ENCODE measurements at regions not wholly inside any gene's neighbourhood (a gene's known extent, or its start where the extent isn't known, plus 50 kb on each side); places are given as distances from the start of the nearest gene placed in this dataset.

DNA sequence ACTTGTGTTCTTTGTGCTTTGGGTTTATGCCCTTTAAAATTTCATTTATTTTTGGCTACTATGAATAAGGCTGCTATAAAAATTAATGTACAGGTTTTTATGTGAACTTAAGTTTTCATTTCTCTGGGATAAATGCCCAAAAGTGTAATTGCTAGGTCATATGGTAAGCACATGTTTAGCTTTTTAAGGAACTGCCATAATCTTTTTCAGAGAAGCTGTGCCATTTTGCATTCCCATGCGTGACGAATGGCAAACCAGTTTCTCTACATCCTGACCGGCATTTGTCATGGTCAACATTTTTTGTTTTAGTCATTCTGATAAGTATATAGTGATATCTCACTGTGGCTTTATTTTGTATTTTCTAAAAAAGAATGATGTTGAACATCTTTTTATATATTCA lies 236.0 kb upstream of the SGK1 start:
- no peaks in the 10 kb centered on the region for H3K27me3 Mint-ChIP-seq (ENCODE audit: insufficient read depth)
- peak; percentile 33 for DNase-seq
- H3K4me3 Mint-ChIP-seq, result 0 out of 2 replicates have a peak overlapping the region, but pooled peaks have one; percentile 10
- no peaks in the 10 kb centered on the region for H3K9me3 Mint-ChIP-seq
- TF ChIP-seq, protein P1, sequence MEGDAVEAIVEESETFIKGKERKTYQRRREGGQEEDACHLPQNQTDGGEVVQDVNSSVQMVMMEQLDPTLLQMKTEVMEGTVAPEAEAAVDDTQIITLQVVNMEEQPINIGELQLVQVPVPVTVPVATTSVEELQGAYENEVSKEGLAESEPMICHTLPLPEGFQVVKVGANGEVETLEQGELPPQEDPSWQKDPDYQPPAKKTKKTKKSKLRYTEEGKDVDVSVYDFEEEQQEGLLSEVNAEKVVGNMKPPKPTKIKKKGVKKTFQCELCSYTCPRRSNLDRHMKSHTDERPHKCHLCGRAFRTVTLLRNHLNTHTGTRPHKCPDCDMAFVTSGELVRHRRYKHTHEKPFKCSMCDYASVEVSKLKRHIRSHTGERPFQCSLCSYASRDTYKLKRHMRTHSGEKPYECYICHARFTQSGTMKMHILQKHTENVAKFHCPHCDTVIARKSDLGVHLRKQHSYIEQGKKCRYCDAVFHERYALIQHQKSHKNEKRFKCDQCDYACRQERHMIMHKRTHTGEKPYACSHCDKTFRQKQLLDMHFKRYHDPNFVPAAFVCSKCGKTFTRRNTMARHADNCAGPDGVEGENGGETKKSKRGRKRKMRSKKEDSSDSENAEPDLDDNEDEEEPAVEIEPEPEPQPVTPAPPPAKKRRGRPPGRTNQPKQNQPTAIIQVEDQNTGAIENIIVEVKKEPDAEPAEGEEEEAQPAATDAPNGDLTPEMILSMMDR (IDR thresholded peaks at IDR 0.05), result no peak
- H3K36me3 Mint-ChIP-seq (ENCODE audit: low read depth), result 0 out of 2 replicates have a peak, but pooled peaks cover 4% of the 10 kb centered on the region
- H3K4me1 Mint-ChIP-seq (ENCODE audit: low read depth), result peaks cover 57% of the 10 kb centered on the region
- H3K27ac Mint-ChIP-seq, result peak overlapping the region; percentile 60

DNA sequence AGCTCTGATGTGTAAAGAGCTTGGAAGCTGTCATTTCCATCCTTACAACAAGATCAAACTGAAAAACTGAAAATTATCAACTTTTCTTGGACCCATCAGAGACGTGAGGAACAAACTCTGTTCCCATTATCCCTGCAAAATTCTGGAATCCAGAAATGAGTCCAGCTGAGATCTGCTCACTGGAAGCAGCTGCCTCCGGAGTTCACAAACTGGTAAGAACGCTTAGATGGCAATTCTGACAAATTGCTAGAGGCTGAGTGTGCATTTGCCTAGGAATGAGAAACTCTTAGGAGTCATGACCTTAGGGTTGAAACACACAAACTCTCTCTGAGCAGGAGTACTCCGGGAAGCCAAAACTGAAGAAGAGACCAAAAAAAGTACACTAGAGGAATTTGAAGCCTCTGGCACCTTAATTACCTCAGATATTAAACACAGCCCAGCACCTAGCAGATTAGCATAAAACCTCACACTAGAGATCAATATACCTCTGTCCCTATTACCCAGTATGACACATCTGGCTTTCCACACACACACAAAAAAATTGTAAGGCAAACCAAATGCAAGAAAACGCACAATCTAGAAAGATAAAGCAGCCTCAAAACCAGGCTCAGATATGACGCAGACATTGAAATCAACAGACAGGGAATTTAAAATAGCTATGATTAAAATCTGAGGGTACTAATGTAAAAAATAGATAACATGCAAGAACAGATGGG lies 233.5 kb upstream of the SGK1 start:
- Mint-ChIP-seq H3K4me3 (peak overlapping the region; percentile 76), H3K4me1 (ENCODE audit: low read depth) (peaks cover 64% of the 10 kb centered on the region), H3K27me3 (ENCODE audit: insufficient read depth) (no peaks in the 10 kb centered on the region), H3K9me3 (no peaks in the 10 kb centered on the region), H3K36me3 (ENCODE audit: low read depth) (peaks cover 9% of the 10 kb centered on the region; the same call in 1 of the 2 replicates), H3K27ac (peak overlapping the region; percentile 87)
- TF ChIP-seq, protein P1 (IDR thresholded peaks at IDR 0.05), result no peak
- peak; percentile 76 for DNase-seq

DNA sequence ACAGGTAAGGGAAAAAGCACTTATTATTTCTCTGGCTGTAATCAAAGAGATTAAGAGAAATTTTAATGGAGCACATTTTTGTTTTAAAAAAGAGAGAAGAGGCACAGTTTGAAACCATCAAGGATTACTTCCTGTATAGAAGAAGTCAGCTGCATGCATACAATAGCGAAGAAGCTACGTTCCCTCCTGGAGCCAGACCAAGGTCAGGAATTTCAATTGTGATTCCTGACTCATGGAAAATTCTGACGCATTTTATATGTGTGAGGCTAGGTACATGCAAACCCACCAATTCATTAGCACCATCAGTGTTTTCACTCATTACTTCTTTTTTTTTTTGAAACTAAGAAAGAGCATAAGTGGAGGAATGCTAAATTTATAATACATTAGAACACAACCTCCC lies 232.7 kb upstream of the SGK1 start:
- Mint-ChIP-seq H3K36me3 (ENCODE audit: low read depth) (peaks cover 5% of the 10 kb centered on the region; the same call in 1 of the 2 replicates), H3K9me3 (no peaks in the 10 kb centered on the region), H3K4me3 (peak overlapping the region; percentile 76), H3K27me3 (ENCODE audit: insufficient read depth) (no peaks in the 10 kb centered on the region), H3K4me1 (ENCODE audit: low read depth) (peaks cover 64% of the 10 kb centered on the region), H3K27ac (peak overlapping the region; percentile 87)
- TF ChIP-seq, protein P1 (IDR thresholded peaks at IDR 0.05), result no peak
- peak; percentile 38 for DNase-seq

DNA sequence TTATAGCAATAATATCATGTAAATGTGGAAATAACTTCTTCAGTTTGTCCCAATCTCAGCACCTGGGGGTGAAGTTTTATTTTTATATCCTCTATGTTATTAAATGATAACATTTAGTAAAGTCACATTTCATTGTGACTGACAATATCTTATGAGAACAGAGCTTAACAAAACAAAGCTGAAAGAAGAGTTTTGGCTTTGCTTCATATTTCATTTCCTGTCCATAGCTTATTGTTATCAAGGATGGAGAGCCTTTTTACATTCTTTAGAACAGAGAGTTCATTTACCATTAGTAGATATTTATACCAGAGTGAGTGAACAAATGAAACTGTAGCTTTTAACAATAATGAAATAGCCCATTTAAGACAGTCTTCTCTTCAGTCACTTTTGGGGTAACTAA lies 231.9 kb upstream of the SGK1 start:
- H3K9me3 Mint-ChIP-seq, result no peaks in the 10 kb centered on the region
- DNase-seq, result no peak
- H3K4me1 Mint-ChIP-seq (ENCODE audit: low read depth), result peaks cover 63% of the 10 kb centered on the region

DNA sequence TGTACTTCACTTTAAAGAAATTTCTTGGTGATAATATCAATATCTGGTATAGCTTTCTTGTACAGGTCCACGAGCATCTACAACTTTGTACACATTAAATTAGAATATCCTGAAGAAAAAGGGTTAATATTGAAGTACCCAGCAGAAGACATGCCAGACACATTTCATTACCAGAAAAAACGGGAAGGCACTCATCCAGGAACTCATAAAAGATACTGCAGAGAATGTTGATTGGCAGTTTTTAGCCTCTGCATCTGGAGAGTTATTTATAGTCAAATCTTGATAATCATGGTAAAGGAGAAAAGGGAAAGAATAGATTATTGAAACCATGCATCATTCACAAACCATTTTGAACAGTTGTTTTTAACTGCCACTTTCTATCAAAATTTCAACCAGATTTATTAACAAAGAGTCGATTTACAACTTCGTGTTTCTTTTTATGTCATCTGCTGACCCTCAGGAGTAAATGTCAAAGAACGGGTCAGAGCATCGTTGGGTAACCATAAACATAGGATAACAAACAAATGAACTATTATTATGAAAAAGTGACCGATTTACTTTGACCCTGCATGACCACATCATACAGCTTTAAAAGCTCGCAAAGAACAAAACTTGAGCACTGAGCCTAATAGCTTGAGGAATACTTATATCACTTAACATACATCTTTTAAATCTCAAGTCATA lies 229.2 kb upstream of the SGK1 start:
- Mint-ChIP-seq H3K27ac (no peak overlapping the region), H3K9me3 (no peaks in the 10 kb centered on the region), H3K36me3 (ENCODE audit: low read depth) (peaks cover 5% of the 10 kb centered on the region; the same call in 1 of the 2 replicates), H3K4me1 (ENCODE audit: low read depth) (peaks cover 36% of the 10 kb centered on the region), H3K4me3 (no peak overlapping the region), H3K27me3 (ENCODE audit: insufficient read depth) (no peaks in the 10 kb centered on the region)
- DNase-seq, result no peak
- TF ChIP-seq, protein P1 (IDR thresholded peaks at IDR 0.05), result no peak

More for the DNA sequence above, 231.9 kb upstream of the SGK1 start:
- Mint-ChIP-seq H3K36me3 (ENCODE audit: low read depth) (peaks cover 5% of the 10 kb centered on the region; the same call in 1 of the 2 replicates), H3K27ac (peak overlapping the region; percentile 87), H3K27me3 (ENCODE audit: insufficient read depth) (no peaks in the 10 kb centered on the region), H3K4me3 (no peak overlapping the region)
- TF ChIP-seq, protein P1 (IDR thresholded peaks at IDR 0.05), result no peak

Measured in HFFc6 (cell line).